Body of pancreas (tissue), 4 donors: ENCODE measurements at regions not wholly inside any gene's neighbourhood (a gene's known extent, or its start where the extent isn't known, plus 50 kb on each side); places are given as distances from the start of the nearest gene placed in this dataset.

Source experiments
- POLR2A ChIP-seq, 3 donors: fragments of 450-650 bp; IDR thresholded peaks; one replicate each; pipeline ENCODE4 v1.6.1; 2016; ENCODE audit warnings: antibody characterized with exemption in 3 of 3, mild to moderate bottlenecking in 2 of 3
- TF ChIP-seq, protein P1 (sequence below), 7 experiments: fragments of 450-650 bp in 4 of 7; fragments of 200-600 bp in 3 of 7; sonication (generic) in 3 of 7; IDR thresholded peaks; one replicate each; pipeline ENCODE4 v1.5.1; 2016 to 2019; ENCODE audit warnings: antibody characterized with exemption in 7 of 7

DNA sequence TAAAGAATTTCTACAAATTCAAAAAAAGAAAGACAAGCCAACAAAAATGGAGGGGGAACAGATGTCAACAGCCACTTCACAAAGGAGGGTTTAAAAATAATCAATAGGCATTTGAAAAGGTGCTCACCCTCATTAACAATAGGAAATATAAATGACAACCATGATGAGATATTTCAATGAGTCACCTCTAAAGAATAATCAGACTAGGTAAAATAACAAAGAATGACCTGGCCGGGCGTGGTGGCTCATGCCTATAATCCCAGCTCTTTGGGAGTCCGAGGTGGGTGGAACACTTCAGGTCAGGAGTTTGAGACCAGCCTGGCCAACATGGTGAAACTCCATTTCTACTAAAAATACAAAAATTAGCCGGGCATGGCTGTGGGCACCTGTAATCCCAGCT, 133.6 kb downstream of the KCNE4 start:
- TF ChIP-seq, protein P1, sequence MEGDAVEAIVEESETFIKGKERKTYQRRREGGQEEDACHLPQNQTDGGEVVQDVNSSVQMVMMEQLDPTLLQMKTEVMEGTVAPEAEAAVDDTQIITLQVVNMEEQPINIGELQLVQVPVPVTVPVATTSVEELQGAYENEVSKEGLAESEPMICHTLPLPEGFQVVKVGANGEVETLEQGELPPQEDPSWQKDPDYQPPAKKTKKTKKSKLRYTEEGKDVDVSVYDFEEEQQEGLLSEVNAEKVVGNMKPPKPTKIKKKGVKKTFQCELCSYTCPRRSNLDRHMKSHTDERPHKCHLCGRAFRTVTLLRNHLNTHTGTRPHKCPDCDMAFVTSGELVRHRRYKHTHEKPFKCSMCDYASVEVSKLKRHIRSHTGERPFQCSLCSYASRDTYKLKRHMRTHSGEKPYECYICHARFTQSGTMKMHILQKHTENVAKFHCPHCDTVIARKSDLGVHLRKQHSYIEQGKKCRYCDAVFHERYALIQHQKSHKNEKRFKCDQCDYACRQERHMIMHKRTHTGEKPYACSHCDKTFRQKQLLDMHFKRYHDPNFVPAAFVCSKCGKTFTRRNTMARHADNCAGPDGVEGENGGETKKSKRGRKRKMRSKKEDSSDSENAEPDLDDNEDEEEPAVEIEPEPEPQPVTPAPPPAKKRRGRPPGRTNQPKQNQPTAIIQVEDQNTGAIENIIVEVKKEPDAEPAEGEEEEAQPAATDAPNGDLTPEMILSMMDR (IDR thresholded peaks at IDR 0.05), result no peak
- TF ChIP-seq POLR2A (IDR thresholded peaks at IDR 0.05), result no peak
